ENCODE measurements at regions not wholly inside any gene's neighbourhood (a gene's known extent, or its start where the extent isn't known, plus 50 kb on each side); places are given as distances from the start of the nearest gene placed in this dataset.
"Not testable (repeated sequence)": the region's sequence is repeated elsewhere in the genome, so short reads cannot be mapped to it uniquely, and the experiment has no call there.

DNA sequence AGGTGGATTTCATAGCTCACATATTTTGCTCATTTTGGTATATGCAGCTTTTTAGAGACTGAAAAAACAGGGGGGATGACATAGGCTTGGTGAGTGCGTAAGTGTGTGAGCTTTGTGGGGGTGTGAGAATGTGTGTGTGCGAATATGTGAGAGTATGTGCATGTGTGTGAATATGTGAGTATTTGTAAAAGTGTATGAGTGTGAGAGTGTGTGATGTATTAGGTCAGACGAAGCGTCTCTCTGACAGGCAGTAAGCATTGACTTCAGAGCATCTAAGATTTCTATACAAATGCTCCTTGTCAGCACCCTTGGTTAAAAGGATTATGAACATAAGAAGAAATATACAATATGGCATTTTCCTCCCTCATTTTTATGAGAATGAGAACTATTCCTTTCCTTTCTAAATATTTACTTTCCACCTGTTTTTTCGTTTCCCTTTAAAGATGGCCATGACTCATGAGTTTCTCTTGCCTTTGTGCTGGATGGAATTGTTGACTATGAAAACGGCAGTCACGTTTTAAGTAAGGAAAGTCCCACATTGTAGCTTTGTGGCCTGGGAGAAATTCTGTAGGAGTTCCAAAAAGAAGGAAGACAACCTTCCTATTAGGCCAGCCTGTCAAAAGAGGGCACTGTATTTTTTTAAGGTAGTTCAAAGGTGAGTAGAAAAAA lies 276.4 kb downstream of the FOXL1 start:
- TF ChIP-seq, protein P1, sequence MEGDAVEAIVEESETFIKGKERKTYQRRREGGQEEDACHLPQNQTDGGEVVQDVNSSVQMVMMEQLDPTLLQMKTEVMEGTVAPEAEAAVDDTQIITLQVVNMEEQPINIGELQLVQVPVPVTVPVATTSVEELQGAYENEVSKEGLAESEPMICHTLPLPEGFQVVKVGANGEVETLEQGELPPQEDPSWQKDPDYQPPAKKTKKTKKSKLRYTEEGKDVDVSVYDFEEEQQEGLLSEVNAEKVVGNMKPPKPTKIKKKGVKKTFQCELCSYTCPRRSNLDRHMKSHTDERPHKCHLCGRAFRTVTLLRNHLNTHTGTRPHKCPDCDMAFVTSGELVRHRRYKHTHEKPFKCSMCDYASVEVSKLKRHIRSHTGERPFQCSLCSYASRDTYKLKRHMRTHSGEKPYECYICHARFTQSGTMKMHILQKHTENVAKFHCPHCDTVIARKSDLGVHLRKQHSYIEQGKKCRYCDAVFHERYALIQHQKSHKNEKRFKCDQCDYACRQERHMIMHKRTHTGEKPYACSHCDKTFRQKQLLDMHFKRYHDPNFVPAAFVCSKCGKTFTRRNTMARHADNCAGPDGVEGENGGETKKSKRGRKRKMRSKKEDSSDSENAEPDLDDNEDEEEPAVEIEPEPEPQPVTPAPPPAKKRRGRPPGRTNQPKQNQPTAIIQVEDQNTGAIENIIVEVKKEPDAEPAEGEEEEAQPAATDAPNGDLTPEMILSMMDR (IDR thresholded peaks at IDR 0.05; ENCODE audit: insufficient read depth, low read depth, low read length, missing control alignments) = no peak
- no peak overlapping the region for H3K4me3 ChIP-seq (ENCODE audit: low read depth, low read length)
- no peak for DNase-seq (ENCODE audit: low read depth)

DNA sequence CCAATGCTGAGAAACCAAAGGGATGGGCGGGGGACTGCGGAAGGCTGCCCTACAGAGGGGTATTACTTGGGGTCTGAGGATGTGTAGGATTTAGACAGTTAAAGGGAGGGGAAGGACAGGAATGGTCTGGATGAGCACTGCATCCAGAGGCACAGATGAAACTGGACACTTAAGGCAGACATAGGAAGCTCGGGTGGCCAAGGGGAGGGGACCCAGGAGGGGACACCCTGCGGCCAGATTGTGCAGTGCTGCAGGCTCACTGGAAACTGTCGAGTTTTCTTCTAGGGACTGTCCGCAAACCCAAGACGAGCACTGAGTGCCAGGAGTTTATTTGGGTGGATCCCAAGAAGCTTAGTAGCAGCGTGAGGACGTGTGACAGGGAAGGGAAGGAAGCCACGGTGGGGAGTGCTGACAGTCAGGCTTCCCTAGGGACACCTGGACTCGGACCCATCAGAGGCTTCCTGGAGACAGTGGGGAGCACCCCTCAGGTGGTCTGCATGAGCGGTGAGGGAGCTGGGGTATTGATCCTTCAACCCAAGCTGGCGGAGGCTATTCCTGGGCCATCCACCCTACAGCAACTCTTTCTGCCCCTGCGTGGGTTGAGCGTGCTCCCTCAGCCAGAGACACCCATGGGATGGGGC lies 278.7 kb downstream of the FOXL1 start:
- TF ChIP-seq, protein P1 (IDR thresholded peaks at IDR 0.05; ENCODE audit: insufficient read depth, low read depth, low read length, missing control alignments) = no peak
- DNase-seq (ENCODE audit: low read depth) = no peak
- no peak overlapping the region for H3K4me3 ChIP-seq (ENCODE audit: low read depth, low read length)

DNA sequence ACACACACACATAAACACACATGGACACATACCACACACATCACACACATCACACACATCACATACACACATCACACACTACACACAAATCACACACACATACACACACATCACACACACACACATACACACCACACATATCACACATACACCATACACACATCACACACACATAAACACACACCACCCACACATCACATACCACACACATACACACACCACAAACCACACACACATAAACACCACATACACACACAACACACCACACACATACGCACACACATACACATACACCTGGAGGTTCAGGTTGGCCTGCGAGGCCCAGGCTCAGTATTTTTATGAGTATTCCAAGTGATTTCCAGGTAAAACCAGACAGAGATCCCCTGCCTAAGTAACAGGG lies 279.5 kb downstream of the FOXL1 start:
- TF ChIP-seq, protein P1 (IDR thresholded peaks at IDR 0.05; ENCODE audit: insufficient read depth, low read depth, low read length, missing control alignments) = no peak
- no peak for DNase-seq (ENCODE audit: low read depth)
- no peak overlapping the region for H3K4me3 ChIP-seq (ENCODE audit: low read depth, low read length)

DNA sequence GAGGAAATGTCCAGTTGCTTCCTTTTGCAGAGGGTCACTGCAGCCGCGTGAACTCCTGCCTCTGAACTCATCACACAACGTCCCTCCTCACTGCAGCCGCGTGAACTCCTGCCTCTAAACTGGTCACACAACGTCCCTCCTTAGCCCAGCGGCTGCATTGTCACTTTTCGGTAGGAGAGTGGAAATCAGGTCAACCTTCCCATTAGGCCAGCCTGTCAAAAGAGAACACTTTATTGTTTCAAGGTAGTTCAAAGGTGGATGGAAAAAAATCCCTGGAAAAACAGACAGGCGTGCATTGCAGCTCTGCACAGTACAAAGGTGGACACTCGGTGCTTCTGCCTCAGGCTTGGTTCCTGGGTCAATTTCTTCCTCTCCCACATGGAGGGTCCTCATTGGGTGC lies 280.2 kb downstream of the FOXL1 start:
- H3K4me3 ChIP-seq (ENCODE audit: low read depth, low read length) = no peak overlapping the region
- TF ChIP-seq, protein P1 (IDR thresholded peaks at IDR 0.05; ENCODE audit: insufficient read depth, low read depth, low read length, missing control alignments) = no peak
- DNase-seq (ENCODE audit: low read depth) = no peak

DNA sequence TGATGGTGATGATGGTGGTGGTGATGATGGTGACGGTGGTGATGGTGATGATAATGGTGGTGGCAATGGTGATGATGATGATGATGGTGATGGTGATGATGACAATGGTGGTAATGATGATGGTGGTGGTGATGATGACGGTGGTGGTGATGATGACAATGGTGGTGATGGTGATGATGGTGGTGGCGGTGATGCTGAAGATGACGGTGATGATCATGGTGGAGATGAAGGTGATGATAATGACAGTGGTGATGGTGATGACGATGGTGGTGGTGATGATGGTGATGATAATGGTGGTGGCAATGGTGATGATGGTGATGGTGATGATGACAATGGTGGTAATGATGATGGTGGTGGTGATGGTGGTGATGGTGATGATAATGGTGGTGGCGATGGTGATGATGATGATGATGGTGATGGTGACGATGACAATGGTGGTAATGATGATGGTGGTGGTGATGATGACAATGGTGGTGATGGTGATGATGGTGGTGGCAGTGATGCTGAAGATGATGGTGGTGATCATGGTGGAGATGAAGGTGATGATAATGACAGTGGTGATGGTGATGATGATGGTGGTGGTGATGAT lies 283.0 kb downstream of the FOXL1 start:
- not testable (repeated sequence) for DNase-seq (ENCODE audit: low read depth); H3K4me3 ChIP-seq (ENCODE audit: low read depth, low read length)

DNA sequence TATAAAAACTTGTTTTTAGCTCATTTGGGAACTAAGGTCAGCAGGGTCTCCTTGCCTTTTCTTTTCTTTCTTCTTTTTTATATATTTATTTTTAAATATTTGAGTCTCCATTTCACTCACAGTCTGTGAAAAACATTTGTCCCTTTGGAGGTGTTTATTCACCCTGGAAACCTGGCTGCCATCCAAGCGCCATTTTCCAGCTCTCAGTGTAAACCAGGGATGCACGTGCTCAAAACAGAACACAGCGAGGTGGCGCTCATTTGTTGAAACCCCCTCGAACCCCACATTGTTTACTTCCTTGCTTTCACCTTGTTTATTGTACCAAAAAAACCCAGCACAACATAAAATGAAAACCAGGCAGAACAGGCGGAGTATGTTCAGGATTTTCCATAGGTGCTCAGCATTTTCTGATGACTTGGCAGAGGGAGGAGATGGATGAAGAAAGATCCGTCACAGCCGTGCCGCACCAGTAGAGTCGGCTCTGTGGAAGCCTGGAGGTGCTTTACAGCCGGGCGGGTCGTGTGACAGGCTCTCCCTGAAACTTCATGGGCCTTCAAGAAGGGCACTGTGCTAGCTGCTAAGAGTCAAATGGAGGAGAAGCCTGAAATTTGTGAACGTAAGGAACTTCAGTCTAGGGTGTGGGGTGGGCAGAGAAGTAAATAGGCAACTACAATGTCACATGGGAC lies 284.4 kb downstream of the FOXL1 start:
- DNase-seq (ENCODE audit: low read depth) = no peak
- H3K4me3 ChIP-seq (ENCODE audit: low read depth, low read length) = no peak overlapping the region
- TF ChIP-seq, protein P1 (IDR thresholded peaks at IDR 0.05; ENCODE audit: insufficient read depth, low read depth, low read length, missing control alignments) = no peak

DNA sequence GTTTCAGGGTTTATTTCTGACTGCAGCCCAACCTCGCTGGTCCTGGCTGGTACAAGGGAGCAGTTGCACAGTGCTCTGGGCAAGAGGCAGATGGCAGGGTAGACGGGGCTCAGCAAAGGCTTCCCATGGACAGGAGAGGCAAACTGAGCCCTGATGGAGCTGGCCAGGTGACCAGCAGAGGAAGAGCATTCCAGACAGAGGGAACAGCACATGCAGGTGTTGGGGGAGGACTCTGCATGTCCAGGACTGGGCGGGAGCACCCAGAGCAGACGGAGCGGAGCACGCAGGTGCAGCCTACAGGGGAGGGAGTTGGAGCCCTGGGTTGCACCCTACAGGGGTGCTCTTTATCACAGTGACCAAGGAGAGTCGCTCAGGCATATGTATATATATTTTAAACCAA lies 285.3 kb downstream of the FOXL1 start:
- TF ChIP-seq, protein P1 (IDR thresholded peaks at IDR 0.05; ENCODE audit: insufficient read depth, low read depth, low read length, missing control alignments) = no peak
- no peak overlapping the region for H3K4me3 ChIP-seq (ENCODE audit: low read depth, low read length)
- no peak for DNase-seq (ENCODE audit: low read depth)

Measured in GM12865 (cell line).